GM18909 (cell line): ENCODE measurements at regions not wholly inside any gene's neighbourhood (a gene's known extent, or its start where the extent isn't known, plus 50 kb on each side); places are given as distances from the start of the nearest gene placed in this dataset.
"Not testable (repeated sequence)": the region's sequence is repeated elsewhere in the genome, so short reads cannot be mapped to it uniquely, and the experiment has no call there.

Experiments
- ATAC-seq: cut with Tn5 transposase; IDR thresholded peaks from one replicate; pipeline ENCODE4 v1.9.1; 2021; ENCODE audit warnings: mild to moderate bottlenecking; ENCODE audit not compliant: unreplicated experiment, poor library complexity

GRCh38 chr7:19318287-19318686 lies 173.1 kb upstream of the FERD3L start:
- ATAC-seq, result no peak

DNA sequence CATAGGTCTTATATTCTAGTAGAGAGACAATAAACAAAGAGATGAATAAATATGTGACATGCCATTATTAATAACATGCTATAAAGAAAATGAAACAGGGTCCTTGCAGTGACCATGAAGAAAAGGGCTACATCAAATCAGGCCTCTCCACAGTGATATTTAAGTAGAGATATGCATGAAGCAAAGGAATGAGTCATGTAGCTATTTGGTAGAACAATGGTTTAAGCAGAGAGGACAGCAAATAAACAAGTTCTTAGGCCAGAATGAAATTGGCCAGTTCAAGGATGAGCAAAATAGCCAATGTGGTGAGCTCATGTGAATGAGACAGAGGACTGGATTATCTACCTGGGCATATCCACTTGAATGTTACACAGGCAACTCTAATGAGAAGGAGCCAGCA lies 172.2 kb upstream of the FERD3L start:
- no peak for ATAC-seq

DNA sequence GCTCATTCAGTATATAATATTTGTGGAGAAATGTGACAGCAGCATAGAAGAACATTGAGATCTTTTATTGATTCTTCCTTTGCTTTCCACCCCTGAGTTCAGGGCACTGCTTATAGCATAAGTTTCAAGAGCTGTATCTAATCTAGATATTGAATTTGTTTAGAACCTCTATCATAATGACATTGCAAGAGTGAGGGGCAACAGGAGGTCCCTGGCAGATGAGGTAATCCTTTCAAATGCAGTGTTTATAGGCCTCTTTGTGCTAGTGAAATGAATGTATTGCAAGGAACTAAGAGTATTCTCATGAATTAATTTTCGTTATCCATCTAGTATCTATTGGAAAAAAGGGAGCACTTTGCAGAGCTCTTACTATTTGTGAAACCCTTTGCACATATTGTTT lies 167.2 kb upstream of the FERD3L start:
- ATAC-seq, result no peak

DNA sequence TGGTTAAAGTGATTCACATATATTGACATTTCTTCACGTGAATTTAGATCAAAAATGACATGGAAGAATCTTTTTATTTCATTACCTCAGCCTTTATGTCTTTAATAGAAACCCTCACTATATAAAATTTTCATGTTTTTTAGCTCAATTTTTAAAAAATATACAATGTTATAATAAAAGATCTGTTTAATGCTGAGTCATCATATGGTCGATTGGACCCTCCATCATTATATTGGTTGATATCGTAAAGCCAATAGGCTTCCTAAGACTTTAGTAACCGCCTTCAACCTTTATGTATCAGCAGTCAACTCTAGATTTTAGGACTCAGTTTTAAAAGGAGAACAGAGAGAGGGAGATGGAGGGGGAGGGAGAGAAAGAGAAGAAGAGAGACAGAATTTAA lies 162.3 kb upstream of the FERD3L start:
- ATAC-seq, result no peak

- ATAC-seq, result no peak
Observed at GRCh38 chr7:19305698-19306097, 160.5 kb upstream of the FERD3L start.

GRCh38 chr7:19304086-19304485 lies 158.9 kb upstream of the FERD3L start:
- ATAC-seq, result no peak

- ATAC-seq, result no peak
Observed at GRCh38 chr7:19302731-19303130, 157.5 kb upstream of the FERD3L start.

DNA sequence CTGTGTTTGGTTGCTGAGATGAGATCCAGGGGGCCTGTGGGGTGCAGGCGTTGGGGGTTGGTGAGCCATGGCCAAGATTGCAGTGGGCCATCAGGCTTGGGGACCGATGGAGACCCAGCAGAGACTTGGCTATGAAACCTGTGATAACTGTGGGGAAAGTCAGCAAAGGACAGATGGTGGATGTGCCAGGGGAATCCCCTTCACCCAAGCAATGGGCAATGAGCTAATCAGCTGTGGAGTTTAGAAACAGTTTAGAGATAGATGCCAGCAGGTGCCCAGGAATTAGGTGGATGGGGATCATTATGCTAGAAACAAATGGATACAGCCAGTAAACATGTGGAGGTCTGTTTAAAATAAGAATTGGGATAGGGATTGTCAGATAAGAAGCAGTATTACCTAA lies 151.4 kb upstream of the FERD3L start:
- no peak for ATAC-seq

- ATAC-seq, result no peak
Observed at GRCh38 chr7:19295376-19295775, 150.2 kb upstream of the FERD3L start.

GRCh38 chr7:19294619-19295018 lies 149.4 kb upstream of the FERD3L start:
- no peak for ATAC-seq

DNA sequence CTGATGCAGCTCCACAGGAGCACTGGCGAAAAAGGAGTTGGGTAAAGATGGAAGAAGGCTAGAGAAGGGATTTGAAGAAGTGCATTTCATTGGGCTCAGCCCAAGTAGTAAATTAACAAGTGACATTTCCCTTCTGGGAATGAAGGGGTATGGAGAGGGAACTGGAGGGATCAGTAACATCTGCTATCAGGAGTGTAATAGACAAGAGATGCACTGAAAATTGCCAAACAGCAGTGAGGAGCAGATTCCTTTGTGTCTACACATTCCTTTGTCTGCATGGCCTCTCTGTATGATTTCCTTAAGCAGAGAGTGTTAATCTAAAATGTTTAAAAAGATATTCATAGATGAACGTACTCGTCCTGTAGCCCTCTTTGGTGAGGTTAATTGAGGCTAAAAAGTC lies 148.2 kb upstream of the FERD3L start:
- ATAC-seq, result no peak

GRCh38 chr7:19290968-19291367 lies 145.7 kb upstream of the FERD3L start:
- no peak for ATAC-seq

- ATAC-seq, result no peak
Observed at GRCh38 chr7:19290066-19290465, 144.8 kb upstream of the FERD3L start.

- no peak for ATAC-seq
Observed at GRCh38 chr7:19284596-19285300, 139.5 kb upstream of the FERD3L start.

GRCh38 chr7:19284136-19284535 lies 138.9 kb upstream of the FERD3L start:
- ATAC-seq, result no peak

DNA sequence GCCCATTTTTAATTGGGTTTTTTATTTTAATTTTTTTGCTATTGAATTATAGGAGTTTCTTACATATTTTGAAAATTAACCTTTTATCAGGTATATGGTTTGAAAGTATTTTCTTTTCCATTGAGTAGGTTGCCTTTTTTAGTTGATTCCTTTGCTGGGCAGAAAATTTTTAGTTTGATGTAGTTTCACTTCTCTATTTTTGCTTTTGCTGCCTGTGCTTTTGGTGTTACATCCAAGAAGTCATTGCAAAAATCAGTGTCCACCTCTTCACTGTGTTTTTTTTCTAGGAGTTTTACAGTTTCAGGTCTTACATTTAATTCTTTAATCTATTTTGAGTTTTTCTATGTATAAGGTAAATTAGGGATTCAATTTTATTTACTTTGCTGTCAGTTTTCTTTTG lies 129.8 kb upstream of the FERD3L start:
- no peak for ATAC-seq

GRCh38 chr7:19272329-19272728 lies 127.1 kb upstream of the FERD3L start:
- not testable (repeated sequence) for ATAC-seq

- no peak for ATAC-seq
Observed at GRCh38 chr7:19269301-19269700, 124.1 kb upstream of the FERD3L start.

GRCh38 chr7:19268737-19269136 lies 123.5 kb upstream of the FERD3L start:
- no peak for ATAC-seq

DNA sequence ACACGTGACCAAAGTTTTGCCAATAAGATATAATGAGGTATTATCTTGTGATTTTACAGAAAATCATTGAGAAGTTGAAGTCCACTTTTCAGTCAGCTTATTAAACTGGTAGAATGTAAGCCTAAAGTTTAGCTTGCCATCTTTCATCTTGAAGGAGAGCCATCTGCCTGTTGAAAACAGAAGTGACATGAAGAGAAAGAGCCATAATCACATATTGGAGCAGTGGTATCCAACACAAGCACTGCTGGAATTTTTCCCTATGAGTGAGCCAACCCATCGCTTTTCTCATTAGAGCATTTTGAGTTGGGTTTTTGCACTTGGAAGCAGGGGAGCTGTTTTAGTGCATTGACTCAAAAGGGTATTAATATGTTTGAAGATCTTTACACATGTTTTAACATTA lies 117.6 kb upstream of the FERD3L start:
- no peak for ATAC-seq

GRCh38 chr7:19249281-19249680 lies 104.1 kb upstream of the FERD3L start:
- ATAC-seq, result no peak

DNA sequence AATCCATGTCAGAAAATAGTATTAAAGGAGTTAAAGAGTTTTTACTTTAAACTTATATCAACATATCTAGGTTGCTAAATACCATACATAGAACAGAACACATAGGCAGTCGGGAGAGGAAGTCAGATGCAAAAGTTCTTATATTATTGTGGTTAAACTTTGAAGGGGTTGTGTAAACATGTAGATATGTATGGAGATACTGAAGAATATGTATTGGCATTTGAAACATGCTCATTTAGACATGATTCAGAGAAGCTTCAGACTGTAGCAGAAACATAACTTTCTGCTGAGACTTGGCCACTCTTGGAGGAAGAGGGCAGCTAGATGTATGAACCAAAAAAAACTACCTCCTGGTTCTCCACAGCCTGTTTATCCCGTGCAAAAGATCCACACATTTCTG lies 103.5 kb upstream of the FERD3L start:
- ATAC-seq, result no peak

- no peak for ATAC-seq
Observed at GRCh38 chr7:19248115-19248514, 102.9 kb upstream of the FERD3L start.
